ENCODE measurements at regions not wholly inside any gene's neighbourhood (a gene's known extent, or its start where the extent isn't known, plus 50 kb on each side); places are given as distances from the start of the nearest gene placed in this dataset.

DNA sequence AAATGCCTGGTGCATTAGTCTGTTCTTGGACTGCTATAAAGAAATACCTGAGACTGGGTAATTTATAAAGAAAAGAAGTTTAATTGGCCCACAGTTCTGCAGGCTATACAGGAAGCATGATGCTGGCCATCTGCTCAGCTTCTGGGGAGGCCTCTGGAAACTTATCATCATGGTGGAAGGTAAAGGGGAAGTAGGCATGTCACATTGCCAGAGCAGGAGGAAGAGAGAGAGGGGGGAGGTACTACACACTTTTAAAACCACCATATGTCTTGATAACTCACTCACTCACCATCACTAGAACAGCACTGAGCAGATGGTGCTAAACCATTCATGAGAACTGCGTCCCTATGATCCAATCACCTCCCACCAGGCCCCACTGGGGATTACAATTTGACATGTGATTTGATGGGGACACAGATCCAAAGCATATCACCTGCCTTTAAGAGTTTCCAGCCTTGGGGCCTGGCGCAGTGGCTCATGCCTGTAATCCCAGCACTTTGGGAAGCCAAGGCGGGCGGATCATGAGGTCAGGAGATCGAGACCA lies 219.0 kb downstream of the KATNAL1 start:
- no peak for DNase-seq (ENCODE audit: low read depth)
- H3K4me3 ChIP-seq (ENCODE audit: low read length): no peak overlapping the region
- TF ChIP-seq CTCF (IDR thresholded peaks at IDR 0.05; ENCODE audit: insufficient read depth, low read depth, low read length, missing control alignments): no peak

DNA sequence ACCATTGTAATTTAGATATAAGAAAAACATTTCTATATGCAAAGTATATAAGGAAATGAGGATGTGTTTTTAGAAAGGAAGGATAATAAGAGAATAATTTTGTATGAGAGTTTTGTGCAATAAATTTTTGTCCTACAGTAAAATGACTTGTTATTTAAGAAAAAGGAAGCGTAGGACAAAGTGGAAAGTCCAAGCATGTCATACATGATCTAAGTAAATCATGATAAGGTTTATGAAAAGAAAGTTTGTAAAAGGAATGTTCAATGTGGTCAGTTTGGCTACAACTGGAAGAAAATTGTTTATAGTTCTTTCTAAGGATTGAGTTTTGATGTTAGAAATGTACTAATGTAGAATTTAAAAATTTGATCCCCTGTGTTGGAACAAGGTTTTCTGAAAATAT lies 222.3 kb downstream of the KATNAL1 start:
- no peak for TF ChIP-seq CTCF (IDR thresholded peaks at IDR 0.05; ENCODE audit: insufficient read depth, low read depth, low read length, missing control alignments)
- H3K4me3 ChIP-seq (ENCODE audit: low read length): no peak overlapping the region
- no peak for DNase-seq (ENCODE audit: low read depth)

GRCh38 chr13:30082391-30082790 lies 225.0 kb downstream of the KATNAL1 start:
- no peak for DNase-seq (ENCODE audit: low read depth)
- no peak overlapping the region for H3K4me3 ChIP-seq (ENCODE audit: low read length)
- no peak for TF ChIP-seq CTCF (IDR thresholded peaks at IDR 0.05; ENCODE audit: insufficient read depth, low read depth, low read length, missing control alignments)

DNA sequence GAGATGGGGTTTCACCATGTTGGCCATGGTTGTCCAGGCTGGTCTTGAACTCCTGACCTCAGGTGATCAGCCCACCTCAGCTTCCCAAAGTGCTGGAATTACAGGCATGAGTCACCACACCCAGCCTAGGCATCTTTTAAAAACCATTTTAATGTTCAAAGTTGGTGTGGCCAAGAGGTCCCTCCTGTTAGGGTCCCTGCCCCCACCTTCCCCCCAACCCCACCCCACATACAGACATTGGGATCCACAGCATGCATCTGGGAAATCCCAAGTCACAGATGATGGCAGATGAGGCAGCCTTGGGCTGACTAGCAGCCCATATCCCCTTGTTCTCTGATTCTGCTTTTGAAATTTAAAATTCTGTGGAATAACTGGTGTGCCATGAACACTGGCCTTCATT lies 226.0 kb downstream of the KATNAL1 start:
- DNase-seq (ENCODE audit: low read depth): no peak
- TF ChIP-seq CTCF (IDR thresholded peaks at IDR 0.05; ENCODE audit: insufficient read depth, low read depth, low read length, missing control alignments): no peak
- H3K4me3 ChIP-seq (ENCODE audit: low read length): no peak overlapping the region

GRCh38 chr13:30079501-30079900 lies 227.8 kb downstream of the KATNAL1 start:
- no peak for DNase-seq (ENCODE audit: low read depth)
- no peak for TF ChIP-seq CTCF (IDR thresholded peaks at IDR 0.05; ENCODE audit: insufficient read depth, low read depth, low read length, missing control alignments)
- H3K4me3 ChIP-seq (ENCODE audit: low read length): no peak overlapping the region

GRCh38 chr13:30078059-30078458 lies 227.6 kb upstream of the UBL3 start:
- no peak for DNase-seq (ENCODE audit: low read depth)
- TF ChIP-seq CTCF (IDR thresholded peaks at IDR 0.05; ENCODE audit: insufficient read depth, low read depth, low read length, missing control alignments): no peak
- no peak overlapping the region for H3K4me3 ChIP-seq (ENCODE audit: low read length)

- no peak overlapping the region for H3K4me3 ChIP-seq (ENCODE audit: low read length)
- TF ChIP-seq CTCF (IDR thresholded peaks at IDR 0.05; ENCODE audit: insufficient read depth, low read depth, low read length, missing control alignments): no peak
- DNase-seq (ENCODE audit: low read depth): no peak
These were observed 226.9 kb upstream of the UBL3 start for GRCh38 chr13:30077240-30077735.

Measured in epithelial cell of esophagus (primary cell).